SU-DHL-6 (cell line): ENCODE measurements at regions not wholly inside any gene's neighbourhood (a gene's known extent, or its start where the extent isn't known, plus 50 kb on each side); places are given as distances from the start of the nearest gene placed in this dataset.

Experiments
- H2AFZ ChIP-seq: fragments of 200-600 bp; sonication (generic); 2 replicates; pipeline ENCODE4 v1.6.1; 2014; ENCODE audit warnings: low read depth, mild to moderate bottlenecking, moderate library complexity, mixed read lengths, antibody characterized with exemption, low read length; ENCODE audit not compliant: severe bottlenecking
- H3F3A ChIP-seq: fragments of 200-600 bp; shearing (Covaris generic); 2 replicates; pipeline ENCODE4 v1.6.0; 2016; ENCODE audit warnings: antibody characterized with exemption, mild to moderate bottlenecking; ENCODE audit not compliant: insufficient read depth
- H3K27ac ChIP-seq: fragments of 200-600 bp; sonication (generic); 2 replicates; pipeline ENCODE4 v1.5.1; 2016; ENCODE audit warnings: low read depth, mild to moderate bottlenecking, low read length, moderate library complexity, mixed read lengths
- H3K27me3 ChIP-seq: fragments of 200-600 bp; sonication (generic), shearing (Covaris generic); 2 replicates; pipeline ENCODE4 v1.6.0; 2014; ENCODE audit warnings: mild to moderate bottlenecking, low read length
- H3K36me3 ChIP-seq: fragments of 200-600 bp; sonication (generic); 2 replicates; pipeline ENCODE4 v1.6.1; 2014; ENCODE audit warnings: mild to moderate bottlenecking, low read length, mixed read lengths
- H3K4me2 ChIP-seq: fragments of 300-600, 200-600 bp; shearing (Covaris generic), sonication (generic); 2 replicates; pipeline ENCODE4 v1.6.0; 2014; ENCODE audit warnings: low read length, low read depth, mild to moderate bottlenecking; ENCODE audit not compliant: poor library complexity, severe bottlenecking
- H3K4me3 ChIP-seq: fragments of 200-600 bp; sonication (generic); 2 replicates; pipeline ENCODE4 v1.5.1; 2014; ENCODE audit warnings: antibody characterized with exemption, low read length, mild to moderate bottlenecking, mixed read lengths; ENCODE audit not compliant: insufficient read depth, poor library complexity, severe bottlenecking
- H3K79me2 ChIP-seq: fragments of 200-600 bp; sonication (generic); 2 replicates; pipeline ENCODE4 v1.6.1; 2014; ENCODE audit warnings: mild to moderate bottlenecking, low read length, moderate library complexity; ENCODE audit not compliant: insufficient read depth
- H3K9ac ChIP-seq: fragments of 200-600 bp; sonication (generic); 2 replicates; pipeline ENCODE4 v1.7.0; 2014; ENCODE audit warnings: mild to moderate bottlenecking, low read length
- H3K9me2 ChIP-seq: fragments of 200-600 bp; sonication (generic); replicated peaks from 2 replicates; pipeline ENCODE4 v1.6.1; 2014; ENCODE audit warnings: low read length; ENCODE audit not compliant: insufficient read depth
- H3K9me3 ChIP-seq: fragments of 200-600 bp; sonication (generic); 2 replicates; pipeline ENCODE4 v1.6.1; 2014; ENCODE audit warnings: low read length, mixed read lengths; ENCODE audit not compliant: insufficient read depth
- H4K20me1 ChIP-seq: fragments of 200-600 bp; sonication (generic); 2 replicates; pipeline ENCODE4 v1.6.1; 2014; ENCODE audit warnings: low read depth, mild to moderate bottlenecking, antibody characterized with exemption, low read length, moderate library complexity, mixed read lengths
- CTCF ChIP-seq: fragments of 200-600 bp; sonication (generic); IDR thresholded peaks from one replicate; pipeline ENCODE4 v1.5.1; 2017; ENCODE audit warnings: antibody characterized with exemption, mild to moderate bottlenecking, low read length, moderate library complexity; ENCODE audit not compliant: insufficient read depth, poor library complexity, severe bottlenecking
- EZH2phosphoT487 ChIP-seq: fragments of 200-600 bp; sonication (generic), shearing (Covaris generic); conservative IDR thresholded peaks from 2 replicates; pipeline ENCODE4 v1.6.1; 2018; ENCODE audit warnings: mild to moderate bottlenecking, antibody characterized with exemption, low read length, moderate library complexity, mixed read lengths

GRCh38 chr11:80779905-80780605 lies 1339.2 kb upstream of the TENM4 start:
- H3K9ac ChIP-seq = no peak overlapping the region
- no peaks in the 10 kb centered on the region for H3K79me2 ChIP-seq
- no peak overlapping the region for H3K4me3 ChIP-seq
- no peaks in the 10 kb centered on the region for H3K9me2 ChIP-seq
- H3K36me3 ChIP-seq = no peaks in the 10 kb centered on the region
- H3K27ac ChIP-seq = no peak overlapping the region
- no peaks in the 10 kb centered on the region for H3K27me3 ChIP-seq
- TF ChIP-seq CTCF = no peak
- no peak for TF ChIP-seq EZH2phosphoT487
- no peak overlapping the region for H3K4me2 ChIP-seq
- H3K9me3 ChIP-seq = no peaks in the 10 kb centered on the region
- no peaks in the 10 kb centered on the region for H3F3A ChIP-seq
- H2AFZ ChIP-seq = no peak overlapping the region
- no peaks in the 10 kb centered on the region for H4K20me1 ChIP-seq

GRCh38 chr11:80778941-80779340 lies 1338.1 kb upstream of the TENM4 start:
- TF ChIP-seq EZH2phosphoT487 = no peak
- TF ChIP-seq CTCF = no peak
- Histone ChIP-seq H3K9me2 (no peaks in the 10 kb centered on the region), H3K27ac (no peak overlapping the region), H3K9me3 (no peaks in the 10 kb centered on the region), H3K36me3 (no peaks in the 10 kb centered on the region), H3K9ac (no peak overlapping the region), H4K20me1 (no peaks in the 10 kb centered on the region), H3K4me3 (no peak overlapping the region), H3K4me2 (no peak overlapping the region), H2AFZ (no peak overlapping the region), H3F3A (no peaks in the 10 kb centered on the region), H3K27me3 (no peaks in the 10 kb centered on the region), H3K79me2 (no peaks in the 10 kb centered on the region)

- Histone ChIP-seq H3K9ac (no peak overlapping the region), H3K79me2 (no peaks in the 10 kb centered on the region), H3K9me3 (no peaks in the 10 kb centered on the region), H4K20me1 (no peaks in the 10 kb centered on the region), H3F3A (no peaks in the 10 kb centered on the region), H3K27me3 (no peaks in the 10 kb centered on the region), H2AFZ (no peak overlapping the region), H3K4me2 (no peak overlapping the region), H3K9me2 (no peaks in the 10 kb centered on the region), H3K4me3 (no peak overlapping the region), H3K36me3 (no peaks in the 10 kb centered on the region), H3K27ac (no peak overlapping the region)
- TF ChIP-seq CTCF = no peak
- TF ChIP-seq EZH2phosphoT487 = no peak
Measured at GRCh38 chr11:80778432-80778831, 1337.6 kb upstream of the TENM4 start.
